NCI-H1092 (cell line): ENCODE measurements at regions not wholly inside any gene's neighbourhood (a gene's known extent, or its start where the extent isn't known, plus 50 kb on each side); places are given as distances from the start of the nearest gene placed in this dataset.

Experiments
- DNase-seq: peaks from one replicate; lab custom pipeline; 2025; lab: John Stamatoyannopoulos, UW

DNA sequence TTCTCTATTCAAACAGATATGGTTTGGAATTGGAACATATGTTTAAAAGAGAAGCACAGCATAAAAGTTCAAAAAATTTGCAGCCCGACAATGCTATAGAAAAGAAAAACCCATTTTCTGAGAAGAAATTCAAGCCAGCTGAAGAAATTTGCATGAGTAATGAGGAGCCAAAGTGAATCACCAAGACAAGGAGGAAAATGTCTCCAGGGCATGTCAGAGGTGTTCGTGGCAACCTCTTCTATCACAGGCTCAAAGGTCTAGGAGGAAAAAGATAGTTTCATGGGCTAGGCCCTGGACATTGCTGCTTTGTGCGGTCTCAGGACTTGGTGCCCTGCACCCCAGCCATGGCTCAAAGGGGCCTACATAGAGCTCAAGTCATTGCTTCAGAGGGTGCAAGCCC, 134.8 kb upstream of the ADAMTS16 start:
- DNase-seq: no peak

DNA sequence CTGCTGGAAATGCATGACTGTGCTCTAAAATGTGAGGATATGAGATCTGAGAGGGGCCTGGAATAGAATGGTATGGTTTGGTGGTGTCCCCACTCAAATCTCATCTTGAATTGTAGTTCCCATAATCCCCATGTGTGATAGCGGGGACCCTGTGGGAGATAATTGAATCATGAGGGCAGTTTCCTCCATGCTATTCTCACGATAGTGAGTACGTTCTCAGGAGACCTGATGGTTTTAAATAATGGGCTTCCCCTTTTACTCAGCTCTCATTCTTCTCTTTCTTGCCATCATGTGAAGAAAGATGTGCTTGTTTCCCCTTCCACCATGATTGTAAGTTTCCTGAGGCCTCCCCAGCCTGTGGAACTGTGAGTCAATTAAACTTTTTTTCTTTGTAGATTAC, 133.6 kb upstream of the ADAMTS16 start:
- no peak for DNase-seq

DNA sequence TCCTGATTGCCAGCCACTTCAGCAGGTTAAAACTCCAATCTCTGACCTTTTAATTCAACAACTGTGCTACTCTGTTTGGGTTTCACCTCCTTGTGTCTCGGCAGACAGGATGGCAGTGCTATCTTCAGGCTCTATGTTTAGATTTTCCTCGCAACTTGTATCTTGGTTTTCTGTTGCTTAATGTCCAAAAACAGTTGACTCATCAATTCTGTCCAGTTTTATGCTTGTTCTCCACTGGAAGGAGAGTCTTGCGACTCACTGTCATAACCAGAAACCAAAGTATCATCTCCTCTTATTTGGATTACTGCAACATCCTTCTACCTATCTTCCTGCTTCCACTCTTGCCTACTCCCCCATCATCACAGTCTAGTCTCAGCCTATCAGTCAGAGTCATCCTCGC, 130.9 kb upstream of the ADAMTS16 start:
- DNase-seq: no peak

DNA sequence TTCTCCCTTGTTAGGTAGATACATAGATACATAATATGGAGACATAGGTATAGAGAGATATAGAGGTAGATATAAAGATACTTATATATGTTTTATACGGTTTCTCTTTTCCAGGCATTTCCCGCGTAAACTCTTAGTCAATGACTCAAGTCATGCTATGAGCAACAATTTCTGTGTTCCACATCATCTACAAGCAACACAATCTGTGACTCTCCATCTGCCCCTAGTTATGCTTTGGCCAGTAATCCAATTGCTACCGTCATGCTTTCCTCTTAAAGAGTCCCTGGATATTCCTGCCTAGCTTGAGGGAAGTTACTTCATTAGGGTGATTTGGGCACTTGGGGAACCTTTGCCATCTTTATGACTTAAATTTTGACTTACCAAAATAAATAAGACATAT, 129.0 kb upstream of the ADAMTS16 start:
- no peak for DNase-seq

DNA sequence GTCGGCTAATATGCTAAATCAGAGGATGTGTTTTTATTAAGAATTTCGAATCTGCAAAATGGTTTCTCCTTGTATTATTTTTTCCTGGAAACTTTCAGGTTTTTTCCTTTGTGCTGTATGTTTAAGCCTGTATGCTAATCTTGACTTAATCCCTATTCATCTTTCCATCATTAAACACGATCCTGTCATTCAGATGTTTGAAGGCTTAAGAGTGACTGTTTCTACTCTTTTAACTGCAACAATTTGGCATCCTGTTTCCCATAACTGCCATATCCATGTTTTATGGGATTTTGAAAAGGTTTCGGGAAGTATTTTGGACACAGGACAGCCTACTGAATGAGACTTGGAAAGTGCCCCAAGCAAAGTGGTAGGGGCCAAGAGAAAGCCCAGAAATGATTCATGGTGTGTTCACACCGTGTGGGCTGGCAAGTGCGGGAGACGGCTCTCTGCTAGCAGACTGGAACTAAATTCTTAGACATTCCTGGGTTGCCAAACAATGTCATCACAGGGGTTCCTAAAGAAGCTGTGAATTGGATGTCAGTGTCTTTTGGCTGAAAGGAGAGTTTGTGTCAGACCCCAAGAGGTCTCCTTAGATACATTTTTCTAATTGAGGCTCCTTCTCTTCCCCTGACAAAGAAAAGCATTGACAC, 125.4 kb upstream of the ADAMTS16 start:
- DNase-seq: no peak

DNA sequence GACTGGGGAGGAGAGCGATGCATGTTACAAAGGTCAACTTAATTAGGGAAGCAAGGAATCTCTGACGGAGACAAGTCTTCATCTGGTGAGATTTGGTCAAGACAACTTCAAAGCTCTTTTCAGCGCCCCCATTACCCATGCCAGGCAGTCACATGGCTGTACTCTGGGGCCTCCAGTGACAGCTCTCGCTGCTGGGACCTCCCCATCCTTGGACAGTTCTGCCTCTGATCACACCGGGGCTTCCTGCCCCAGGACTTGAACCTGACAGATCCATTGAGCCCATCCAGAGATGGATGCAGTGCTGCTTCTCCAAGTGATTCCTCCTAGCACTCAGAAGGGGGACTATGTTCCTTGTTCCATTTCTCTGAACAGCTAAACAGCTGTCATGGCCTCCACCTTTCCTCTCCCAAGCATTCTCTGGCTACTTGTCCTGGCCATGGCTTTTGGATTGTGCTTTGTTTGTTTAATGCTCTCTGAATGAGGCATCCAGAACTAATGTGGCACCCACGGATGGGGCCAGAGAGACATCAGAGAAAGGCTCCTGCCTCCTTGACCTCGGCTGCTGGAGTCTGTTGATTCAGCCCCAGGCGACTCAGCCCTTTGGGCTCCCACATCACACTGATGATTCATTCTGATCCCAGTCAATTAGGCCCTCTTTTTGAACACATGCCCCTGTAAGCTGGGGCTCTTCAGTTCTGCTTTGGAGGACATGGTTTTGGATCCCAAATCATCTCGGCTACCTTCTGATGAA, 122.1 kb upstream of the ADAMTS16 start:
- DNase-seq: no peak

DNA sequence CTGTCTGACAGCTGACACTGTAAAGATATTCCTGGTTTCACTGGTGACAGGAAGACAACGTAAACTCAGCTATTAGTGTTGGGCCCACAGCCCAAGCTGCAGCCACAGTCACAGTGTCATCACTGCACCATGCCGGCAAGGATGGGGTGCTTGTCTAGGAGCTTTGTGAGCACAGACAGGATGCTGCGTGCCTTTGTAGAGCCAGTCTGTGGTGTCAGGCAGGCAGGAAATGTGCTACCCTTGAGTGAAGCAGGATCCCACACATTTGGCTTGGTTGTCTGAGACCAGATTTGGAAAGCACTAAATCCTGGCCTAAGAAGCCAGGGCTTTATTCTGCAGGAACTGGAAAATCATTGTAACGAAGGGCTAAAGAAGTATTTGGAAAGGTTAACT, 121.6 kb upstream of the ADAMTS16 start:
- no peak for DNase-seq

DNA sequence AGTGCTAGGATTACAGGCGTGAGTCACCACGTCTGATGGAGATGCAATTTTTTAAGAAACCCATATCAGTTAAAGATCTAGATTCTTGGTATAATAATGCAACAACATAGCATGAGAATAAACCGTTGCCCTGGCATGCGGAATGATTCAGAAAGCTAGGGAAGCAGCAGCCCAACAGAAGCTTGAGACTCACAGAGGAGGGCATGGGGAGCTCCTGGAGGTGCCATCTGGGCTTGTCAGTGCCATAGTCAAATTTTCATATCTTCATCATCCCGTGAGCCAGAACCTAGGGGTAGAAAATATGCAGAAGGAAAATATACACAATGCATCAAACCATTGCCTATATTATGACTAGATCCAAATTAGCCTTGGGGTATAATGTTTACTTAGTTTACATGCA, 118.7 kb upstream of the ADAMTS16 start:
- no peak for DNase-seq

DNA sequence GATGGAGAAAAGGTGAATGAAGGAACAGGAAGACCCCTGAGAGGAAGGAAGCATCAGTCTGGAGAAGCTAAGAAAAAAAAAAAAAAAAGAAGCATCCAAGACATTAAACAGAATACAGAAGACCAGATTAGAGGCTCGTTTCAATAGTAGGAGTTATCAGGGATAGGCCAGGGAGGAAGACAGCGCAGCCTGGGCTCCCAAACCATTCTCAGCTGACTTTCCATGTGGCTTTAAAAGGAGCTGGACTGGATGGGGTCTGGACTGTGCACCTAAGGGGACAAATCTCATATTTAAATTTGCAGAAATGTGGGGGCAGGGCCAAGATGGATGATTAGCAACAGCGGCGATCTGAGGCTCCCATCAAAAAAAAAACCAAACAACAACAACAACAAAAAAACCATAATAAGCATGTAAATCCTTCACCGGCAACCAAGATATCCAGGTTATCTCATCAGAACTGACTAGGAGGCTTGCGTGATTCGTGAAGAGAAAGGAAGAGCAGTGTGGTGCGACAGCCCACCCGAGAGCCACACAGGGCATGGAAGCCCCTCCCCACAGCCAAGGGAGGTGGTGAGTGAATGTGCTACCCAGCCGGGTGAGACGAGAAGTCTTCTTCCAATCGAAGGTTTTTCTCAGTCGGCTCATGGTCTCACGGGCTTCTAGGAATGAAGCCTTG, 114.9 kb upstream of the ADAMTS16 start:
- no peak for DNase-seq

DNA sequence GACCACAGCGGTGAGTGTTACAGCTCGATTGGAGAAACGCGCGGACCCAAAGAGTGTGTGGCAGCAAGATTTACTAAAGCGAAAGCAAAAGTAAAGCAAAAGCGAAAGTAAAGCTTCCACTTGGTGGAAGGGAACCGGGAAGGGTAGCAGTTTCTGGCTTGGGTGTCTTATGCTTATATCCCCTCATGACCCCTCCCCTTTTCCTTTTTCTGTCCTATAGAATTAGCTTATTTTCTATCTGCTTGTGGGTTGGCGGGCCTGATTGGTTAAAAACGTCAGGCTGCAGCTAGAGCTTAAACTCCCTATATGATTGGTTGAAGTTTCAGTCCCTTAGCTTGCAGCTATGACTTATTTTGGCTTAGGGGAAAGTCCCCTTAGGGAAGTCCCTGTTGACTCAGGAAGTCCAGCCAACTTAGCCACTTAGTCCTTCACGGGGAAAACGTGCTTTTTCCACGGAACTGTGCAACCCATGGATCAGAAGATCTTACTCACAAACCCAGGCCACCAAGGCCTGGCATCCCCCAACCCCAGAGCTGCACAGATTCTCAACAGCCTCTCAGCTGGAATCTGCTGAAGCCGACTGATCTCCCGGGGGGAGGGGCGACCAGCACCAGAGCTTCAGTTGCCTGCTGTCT, 114.2 kb upstream of the ADAMTS16 start:
- DNase-seq: no peak

DNA sequence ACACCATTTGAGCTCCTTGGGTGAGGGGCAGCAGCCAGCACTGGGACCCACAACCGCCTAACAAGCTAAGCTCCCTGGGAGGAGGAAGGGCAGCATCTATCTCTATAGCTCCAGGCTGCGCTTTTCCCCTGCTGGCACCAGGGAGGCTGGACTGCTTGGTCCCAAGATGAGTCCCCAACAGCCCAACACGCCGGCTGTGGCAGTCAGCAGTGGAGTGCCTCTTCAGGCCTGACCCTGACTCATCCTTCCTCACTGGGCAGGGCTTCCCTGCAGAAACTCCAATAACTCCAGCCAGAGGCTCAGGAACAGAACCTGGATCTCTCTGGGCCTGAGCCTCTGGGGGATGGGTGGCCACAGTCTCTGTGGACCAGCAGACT, 113.7 kb upstream of the ADAMTS16 start:
- no peak for DNase-seq

DNA sequence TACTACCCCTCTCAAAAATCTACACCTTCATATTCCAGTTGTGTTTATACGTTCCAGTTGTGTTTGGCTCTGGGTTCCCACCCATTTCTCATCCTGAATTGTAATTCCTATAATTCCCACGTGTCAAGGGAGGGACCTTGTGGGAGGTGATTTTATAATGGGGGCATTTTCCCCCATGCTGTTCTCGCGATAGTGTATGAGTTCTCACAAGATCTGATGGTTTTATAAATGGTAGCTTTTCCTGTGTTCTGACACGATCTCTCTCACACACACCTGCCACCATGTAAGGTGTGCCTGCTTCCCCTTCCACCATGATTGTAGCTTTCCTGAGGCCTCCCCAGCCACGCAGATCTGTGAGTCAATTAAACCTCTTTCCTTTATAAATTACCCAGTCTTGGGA, 108.5 kb upstream of the ADAMTS16 start:
- DNase-seq: no peak

DNA sequence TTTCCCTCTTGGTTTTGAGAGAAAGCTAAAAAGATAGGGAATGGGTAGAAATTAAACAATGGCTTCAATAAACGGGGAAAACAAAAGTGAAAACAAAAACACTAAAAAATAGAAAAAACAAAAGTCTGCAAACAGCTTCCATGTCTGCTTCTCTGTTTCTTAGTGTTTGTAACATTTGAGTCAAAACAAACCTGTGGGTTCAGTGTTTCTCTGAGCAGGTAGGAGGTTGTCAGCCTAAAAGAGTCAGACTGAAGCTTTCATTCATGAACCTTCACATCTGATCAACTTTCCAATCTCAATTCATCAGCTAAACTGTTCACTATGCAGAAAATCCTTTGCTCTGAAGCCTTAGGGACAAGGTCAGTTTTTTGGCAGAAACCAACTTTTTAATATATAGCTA, 102.5 kb upstream of the ADAMTS16 start:
- DNase-seq: no peak

DNA sequence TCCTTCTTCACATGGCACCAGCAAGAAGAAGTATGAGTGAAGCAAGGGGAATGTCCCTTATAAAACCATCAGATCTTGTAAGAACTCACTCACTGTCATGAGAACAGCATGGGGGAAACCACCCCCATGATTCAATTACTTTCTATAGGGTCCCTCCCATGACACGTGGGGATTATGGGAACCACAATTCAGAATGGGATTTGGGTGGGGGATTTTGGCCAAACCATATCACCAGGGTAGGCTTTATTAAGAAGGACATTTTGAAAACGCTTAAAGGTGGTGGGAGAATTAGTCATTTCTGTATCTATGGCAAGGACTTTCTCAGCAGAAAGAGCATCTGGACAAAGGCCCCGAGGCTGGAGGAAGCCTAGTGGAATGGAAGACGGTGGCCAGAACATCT, 100.2 kb upstream of the ADAMTS16 start:
- no peak for DNase-seq

DNA sequence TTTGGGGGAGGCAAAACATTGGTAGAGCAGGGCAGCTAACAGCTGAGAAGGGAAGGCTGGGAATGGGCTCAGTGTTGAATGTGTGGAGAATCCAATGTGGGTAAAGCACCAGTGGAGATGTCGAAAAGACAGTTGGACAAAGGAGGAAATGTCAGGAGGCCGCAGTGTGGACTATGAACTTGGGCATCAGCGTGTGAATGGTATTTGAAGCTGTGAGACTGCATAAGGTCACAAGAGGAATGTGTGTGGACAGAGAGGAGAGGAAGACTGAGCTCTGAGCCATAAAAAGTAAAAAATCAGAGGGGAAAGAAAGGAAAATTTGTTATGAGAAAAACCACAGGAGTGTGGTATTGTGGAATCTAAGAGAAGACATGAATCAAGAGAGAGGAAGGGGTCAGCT, 99.4 kb upstream of the ADAMTS16 start:
- no peak for DNase-seq

DNA sequence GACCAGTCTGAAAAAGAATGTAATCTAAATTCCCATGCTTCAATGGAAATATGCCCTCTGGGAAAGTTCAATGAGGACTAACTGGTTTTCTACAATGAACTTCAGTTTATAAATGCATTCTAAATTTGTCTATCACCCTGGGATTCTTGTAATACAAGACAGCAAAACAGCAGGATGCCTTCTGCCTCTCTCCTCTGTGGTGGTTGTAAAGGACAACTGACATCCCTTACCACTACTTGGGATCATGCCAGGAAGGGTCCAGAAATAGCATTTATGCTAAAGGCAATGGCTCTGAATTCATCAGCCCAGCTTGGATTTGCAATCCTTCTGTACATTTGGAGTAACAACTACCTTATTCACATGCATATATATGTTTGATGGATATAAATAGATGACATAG, 97.3 kb upstream of the ADAMTS16 start:
- no peak for DNase-seq

DNA sequence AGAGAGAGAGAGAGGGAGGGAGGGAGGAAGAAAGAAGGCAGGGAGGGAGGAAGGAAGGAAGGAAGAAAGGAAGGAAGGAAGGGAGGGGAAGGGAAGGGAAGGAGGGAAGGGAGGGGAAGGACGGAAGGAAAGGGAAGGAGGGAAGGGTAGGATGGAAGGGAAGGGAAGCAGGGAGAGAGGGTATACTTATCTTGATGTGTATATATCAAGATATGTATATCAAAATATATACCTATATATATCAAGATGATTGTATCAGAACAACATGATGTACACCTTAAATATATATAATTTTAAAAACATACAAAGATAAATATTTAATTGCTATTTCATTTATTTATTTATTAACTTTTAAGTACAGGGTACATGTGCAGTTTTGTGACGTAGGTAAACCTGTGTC, 96.8 kb upstream of the ADAMTS16 start:
- DNase-seq: no peak

DNA sequence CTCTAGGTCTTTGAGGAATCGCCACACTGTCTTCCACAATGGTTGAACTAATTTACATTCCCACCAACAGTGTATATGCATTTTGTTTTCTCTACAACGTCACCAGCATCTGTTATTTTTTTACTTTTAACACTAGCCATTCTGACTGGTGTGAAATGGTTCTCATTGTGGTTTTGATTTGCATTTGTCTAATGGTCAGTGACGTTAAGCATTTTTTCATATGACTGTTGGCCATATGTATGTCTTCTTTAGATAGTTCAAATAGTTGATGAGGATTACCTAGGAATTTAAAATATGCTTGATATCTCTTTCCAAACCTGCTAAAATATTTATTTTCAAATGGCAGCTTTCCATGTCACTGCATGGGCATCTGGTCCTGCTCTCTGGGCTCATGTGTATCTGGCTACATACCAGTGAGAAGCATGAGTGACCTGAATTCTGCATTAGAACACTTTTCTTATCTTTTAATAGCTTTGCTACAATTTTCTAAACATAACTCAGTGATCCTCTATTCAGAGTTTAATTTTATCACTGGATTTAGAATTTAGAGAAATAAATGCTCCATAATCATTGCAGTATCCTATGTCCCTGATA, 95.8 kb upstream of the ADAMTS16 start:
- DNase-seq: no peak

DNA sequence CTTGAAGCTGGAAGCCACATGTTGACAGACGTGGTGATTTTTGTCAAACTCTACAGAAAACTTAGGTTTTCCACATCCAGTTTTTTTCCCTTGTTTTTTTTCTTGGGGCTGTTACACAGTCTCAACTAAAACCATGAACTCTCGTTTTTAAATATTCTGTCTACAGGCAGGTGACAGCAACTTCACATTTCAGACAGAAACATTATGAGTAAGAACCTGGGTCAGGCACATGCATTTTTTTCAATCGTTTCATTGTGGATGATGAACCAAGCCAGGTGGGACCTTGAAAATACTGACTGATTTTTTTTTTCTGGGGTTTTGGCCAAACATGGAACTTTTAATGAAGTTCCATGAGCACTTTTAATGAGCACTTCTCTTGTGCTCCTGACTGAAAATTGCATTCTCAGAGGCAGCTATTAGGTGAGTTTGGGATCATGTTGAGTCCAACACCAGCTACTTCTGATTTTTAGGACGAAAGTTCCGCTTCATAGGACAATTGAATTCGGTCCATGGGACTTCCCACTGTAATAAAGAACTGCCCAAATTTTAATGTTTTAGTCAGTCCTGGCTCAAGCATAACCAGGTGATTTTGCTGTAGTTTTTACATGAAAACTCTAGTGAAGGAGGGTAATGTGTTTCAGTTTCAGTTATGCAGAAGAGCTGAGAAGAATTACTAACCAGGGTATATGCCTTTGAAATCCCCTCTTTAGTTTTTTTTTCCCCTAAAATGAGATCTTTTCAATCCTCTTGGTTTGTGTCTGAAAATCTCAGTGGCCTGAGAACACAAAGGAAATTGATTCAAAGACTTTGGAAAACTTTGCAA, 93.2 kb upstream of the ADAMTS16 start:
- no peak for DNase-seq

DNA sequence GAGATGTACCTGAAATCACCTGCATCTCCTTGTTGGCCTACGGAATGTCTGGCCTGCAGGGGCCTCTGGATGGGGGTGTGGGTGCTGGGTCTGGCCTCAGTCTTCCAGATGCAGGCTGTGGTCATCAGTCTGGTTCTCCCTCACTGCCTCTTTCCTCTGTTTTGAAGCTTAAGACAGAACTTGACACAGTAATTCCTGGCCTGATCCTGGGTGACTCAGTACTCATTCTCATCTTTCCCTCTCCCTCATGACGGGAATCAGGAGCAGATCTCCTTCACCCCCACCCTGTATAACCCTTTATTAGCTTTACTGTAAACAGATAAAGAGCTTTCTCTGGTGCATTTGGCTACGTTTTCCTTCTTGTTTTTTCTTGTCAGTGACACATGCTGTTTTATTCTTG, 89.3 kb upstream of the ADAMTS16 start:
- DNase-seq: no peak

DNA sequence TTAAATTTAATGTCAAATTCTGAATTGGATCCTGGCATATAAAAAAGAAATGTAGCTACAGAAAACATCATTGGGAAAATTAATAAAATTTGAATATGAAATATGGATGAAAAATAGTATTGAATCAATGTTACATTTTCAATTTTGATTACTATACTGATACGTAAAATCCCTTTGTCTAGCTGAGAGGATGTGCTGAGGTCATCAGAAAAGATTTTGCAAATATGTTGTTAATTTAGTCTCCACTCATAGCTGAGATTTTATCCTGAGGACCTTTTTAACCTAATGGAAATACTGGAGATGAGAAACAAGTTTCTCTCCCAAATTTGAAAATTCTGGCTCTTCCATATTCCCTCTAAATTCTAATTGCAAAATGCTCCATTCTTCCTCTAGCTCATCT, 84.4 kb upstream of the ADAMTS16 start:
- no peak for DNase-seq

DNA sequence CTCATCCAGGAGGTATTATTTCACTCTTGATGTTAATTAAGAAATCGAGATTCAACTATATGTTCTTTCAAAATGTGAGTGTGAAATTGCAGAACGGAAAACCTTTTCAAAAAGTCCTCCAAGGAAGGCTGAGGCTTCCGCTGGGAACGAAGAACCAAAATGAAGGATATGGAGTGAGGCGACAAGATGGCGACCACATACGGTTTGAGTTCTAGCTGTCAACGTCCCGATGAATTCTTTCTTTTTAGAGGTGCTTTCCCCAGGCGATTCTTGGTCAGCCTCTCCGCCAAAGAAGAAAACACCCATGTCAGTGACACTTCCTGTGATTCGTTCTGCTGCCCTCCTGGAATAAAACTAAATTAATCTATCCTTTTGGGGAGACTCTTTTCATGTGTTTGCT, 78.3 kb upstream of the ADAMTS16 start:
- no peak for DNase-seq
